IMR-90 (cell line): ENCODE measurements at regions not wholly inside any gene's neighbourhood (a gene's known extent, or its start where the extent isn't known, plus 50 kb on each side); places are given as distances from the start of the nearest gene placed in this dataset.

Experiments
- CTCF ChIP-seq: conservative IDR thresholded peaks from 2 replicates; pipeline ENCODE4 v1.5.1; 2012; ENCODE audit warnings: mild to moderate bottlenecking, low read depth, low read length, improper control_type of control experiment
- FOS ChIP-seq: fragments of 150-350 bp; IDR thresholded peaks from 2 replicates; pipeline ENCODE4 v1.6.1; 2016; ENCODE audit warnings: low read depth, low read length
- MXI1 ChIP-seq: IDR thresholded peaks from 2 replicates; pipeline ENCODE4 v1.6.1; 2012; ENCODE audit warnings: low read depth, mild to moderate bottlenecking, low read length, moderate library complexity, borderline replicate concordance
- POLR2A ChIP-seq: IDR thresholded peaks from 2 replicates; pipeline ENCODE4 v1.6.1; 2012; ENCODE audit warnings: mild to moderate bottlenecking, low read depth, low read length
- USF2 ChIP-seq: fragments of 150-350 bp; IDR thresholded peaks from 2 replicates; pipeline ENCODE4 v1.6.1; 2017; ENCODE audit warnings: mild to moderate bottlenecking, antibody characterized with exemption, low read length, low read depth

DNA sequence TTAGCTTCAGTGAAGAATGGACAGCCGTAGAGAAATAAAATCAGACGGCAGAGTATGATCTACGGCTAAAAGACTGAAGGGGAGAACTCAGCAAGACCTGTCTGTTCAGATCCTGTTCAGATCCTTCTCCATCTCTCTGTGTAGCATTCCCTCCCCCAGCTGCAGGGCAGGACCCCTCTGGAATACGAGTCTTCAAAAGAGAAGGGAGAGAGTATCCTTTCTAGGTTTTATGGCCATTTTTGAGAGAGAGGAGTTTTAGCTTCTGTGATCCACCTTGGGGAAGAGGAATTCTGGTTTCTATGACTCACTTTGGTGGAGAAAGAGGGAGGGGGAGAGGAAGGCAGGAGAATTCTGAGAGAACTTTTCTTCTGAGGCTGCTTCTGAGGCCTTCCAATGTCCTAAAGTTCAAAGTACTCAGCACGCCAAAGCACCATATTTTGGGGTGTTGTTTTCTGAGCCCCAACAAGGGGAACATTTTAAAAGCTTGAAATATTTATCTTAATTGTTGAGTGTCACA, 194.4 kb upstream of the TLE4 start:
- TF ChIP-seq FOS (no peak), CTCF (no peak), MXI1 (no peak), POLR2A (no peak), USF2 (no peak)
